Embryonic facial prominence (tissue), 1 donor: ENCODE measurements at regions not wholly inside any gene's neighbourhood (a gene's known extent, or its start where the extent isn't known, plus 50 kb on each side); places are given as distances from the start of the nearest gene placed in this dataset.

Experiments used
- DNase-seq: peaks from one replicate; pipeline ENCODE4 v3.0.0-alpha.2; 2016; ENCODE audit errors: extremely low spot score

- no peak for DNase-seq
Measured at GRCh38 chr4:38560768-38561558, 103.0 kb upstream of the KLF3 start.

GRCh38 chr4:38562751-38563198 is 101.2 kb upstream of the KLF3 start:
- DNase-seq = no peak

GRCh38 chr4:38563707-38564495 is 100.1 kb upstream of the KLF3 start:
- DNase-seq = no peak

GRCh38 chr4:38565271-38566199 is 98.5 kb upstream of the KLF3 start:
- no peak for DNase-seq

- no peak for DNase-seq
Measured at GRCh38 chr4:38566806-38567398, 97.1 kb upstream of the KLF3 start.

- DNase-seq = no peak
Measured at GRCh38 chr4:38567457-38567856, 96.5 kb upstream of the KLF3 start.

- DNase-seq = no peak
Measured at GRCh38 chr4:38568768-38569167, 95.2 kb upstream of the KLF3 start.

- no peak for DNase-seq
Measured at GRCh38 chr4:38570647-38571276, 93.2 kb upstream of the KLF3 start.

- no peak for DNase-seq
Measured at GRCh38 chr4:38572793-38573192, 91.2 kb upstream of the KLF3 start.

GRCh38 chr4:38574559-38575333 is 89.3 kb upstream of the KLF3 start:
- DNase-seq = no peak

GRCh38 chr4:38576767-38577166 is 87.2 kb upstream of the KLF3 start:
- DNase-seq = no peak

GRCh38 chr4:38577462-38577861 is 86.5 kb upstream of the KLF3 start:
- no peak for DNase-seq

- no peak for DNase-seq
Measured at GRCh38 chr4:38581426-38582106, 82.4 kb upstream of the KLF3 start.

GRCh38 chr4:38582445-38582844 is 81.6 kb upstream of the KLF3 start:
- DNase-seq = no peak

- no peak for DNase-seq
Measured at GRCh38 chr4:38582889-38583470, 81.0 kb upstream of the KLF3 start.

GRCh38 chr4:38585871-38586270 is 78.1 kb upstream of the KLF3 start:
- no peak for DNase-seq

- DNase-seq = no peak
Measured at GRCh38 chr4:38587106-38587505, 76.9 kb upstream of the KLF3 start.

GRCh38 chr4:38590046-38590445 is 74.0 kb upstream of the KLF3 start:
- no peak for DNase-seq

- DNase-seq = no peak
Measured at GRCh38 chr4:38591617-38592337, 72.2 kb upstream of the KLF3 start.
